Osteoblast (primary cell): ENCODE measurements at regions not wholly inside any gene's neighbourhood (a gene's known extent, or its start where the extent isn't known, plus 50 kb on each side); places are given as distances from the start of the nearest gene placed in this dataset.

Experiments
- DNase-seq: peaks from one replicate; pipeline ENCODE4 v3.0.0; 2011; ENCODE audit warnings: low spot score, mixed read lengths; ENCODE audit not compliant: insufficient read length; ENCODE audit errors: missing footprints
- H2AFZ ChIP-seq: 2 replicates; pipeline ENCODE4 v1.6.0; 2011; ENCODE audit warnings: mild to moderate bottlenecking, low read length
- H3K27ac ChIP-seq: 2 replicates; pipeline ENCODE4 v1.5.1; 2011; ENCODE audit warnings: mild to moderate bottlenecking, low read depth, low read length, moderate library complexity
- H3K27me3 ChIP-seq: 2 replicates; pipeline ENCODE4 v1.6.0; 2012; ENCODE audit warnings: mild to moderate bottlenecking, control low read depth, inconsistent platforms, low read length, moderate library complexity; ENCODE audit not compliant: insufficient read depth
- H3K36me3 ChIP-seq: 2 replicates; pipeline ENCODE4 v1.5.1; 2011; ENCODE audit warnings: mild to moderate bottlenecking, low read length, control low read depth, moderate library complexity; ENCODE audit not compliant: insufficient read depth
- H3K4me1 ChIP-seq: 2 replicates; pipeline ENCODE4 v1.5.1; 2011; ENCODE audit warnings: mild to moderate bottlenecking, low read length, control low read depth, moderate library complexity; ENCODE audit not compliant: insufficient read depth
- H3K4me2 ChIP-seq: 2 replicates; pipeline ENCODE4 v1.6.0; 2011; ENCODE audit warnings: mild to moderate bottlenecking, low read length; ENCODE audit not compliant: insufficient read depth
- H3K4me3 ChIP-seq: fragments of 200-600 bp; sonication (generic); 3 replicates; pipeline ENCODE4 v1.5.1; 2012; ENCODE audit warnings: mild to moderate bottlenecking, low read length, inconsistent platforms; ENCODE audit not compliant: insufficient read depth
- H3K79me2 ChIP-seq: 2 replicates; pipeline ENCODE4 v1.6.0; 2012; ENCODE audit warnings: mild to moderate bottlenecking, low read length, control low read depth, inconsistent platforms; ENCODE audit not compliant: insufficient read depth
- H3K9me3 ChIP-seq: 2 replicates; pipeline ENCODE4 v1.5.1; 2011; ENCODE audit warnings: low read depth, low read length, control low read depth
- H4K20me1 ChIP-seq: 2 replicates; pipeline ENCODE4 v1.6.0; 2012; ENCODE audit warnings: mild to moderate bottlenecking, low read length, control low read depth; ENCODE audit not compliant: insufficient read depth
- CTCF ChIP-seq: IDR thresholded peaks from 2 replicates; pipeline ENCODE4 v1.5.1; 2011; ENCODE audit warnings: mild to moderate bottlenecking, low read depth, low read length, moderate library complexity; ENCODE audit errors: extremely low read depth

- no peaks in the 10 kb centered on the region for H3K79me2 ChIP-seq
- DNase-seq: no peak
- no peaks in the 10 kb centered on the region for H3K27me3 ChIP-seq
- H3K4me2 ChIP-seq: no peak overlapping the region
- H2AFZ ChIP-seq: no peak overlapping the region
- no peaks in the 10 kb centered on the region for H3K4me1 ChIP-seq
- no peaks in the 10 kb centered on the region for H3K36me3 ChIP-seq
- no peak overlapping the region for H3K27ac ChIP-seq
- no peak for TF ChIP-seq CTCF
- no peak overlapping the region for H3K4me3 ChIP-seq
- no peaks in the 10 kb centered on the region for H3K9me3 ChIP-seq
- H4K20me1 ChIP-seq: no peaks in the 10 kb centered on the region
Measured at GRCh38 chr7:9874182-9874581, 1099.5 kb upstream of the PHF14 start.

GRCh38 chr7:9876053-9876452 is 1097.6 kb upstream of the PHF14 start:
- H3K4me3 ChIP-seq: no peak overlapping the region

GRCh38 chr7:9889554-9889953 is 1084.1 kb upstream of the PHF14 start:
- Histone ChIP-seq H3K27me3 (no peaks in the 10 kb centered on the region), H4K20me1 (no peaks in the 10 kb centered on the region), H2AFZ (no peak overlapping the region), H3K79me2 (no peaks in the 10 kb centered on the region), H3K9me3 (peaks cover 4% of the 10 kb centered on the region), H3K4me1 (no peaks in the 10 kb centered on the region), H3K4me3 (no peak overlapping the region), H3K27ac (no peak overlapping the region), H3K4me2 (no peak overlapping the region), H3K36me3 (no peaks in the 10 kb centered on the region)
- DNase-seq: no peak
- no peak for TF ChIP-seq CTCF

More at GRCh38 chr7:9876053-9876452, 1097.6 kb upstream of the PHF14 start:
- Histone ChIP-seq H3K79me2 (no peaks in the 10 kb centered on the region), H3K36me3 (no peaks in the 10 kb centered on the region), H2AFZ (no peak overlapping the region), H3K27me3 (no peaks in the 10 kb centered on the region), H3K9me3 (no peaks in the 10 kb centered on the region), H3K27ac (no peak overlapping the region), H3K4me2 (no peak overlapping the region), H3K4me1 (no peaks in the 10 kb centered on the region), H4K20me1 (no peaks in the 10 kb centered on the region)
- no peak for DNase-seq
- TF ChIP-seq CTCF: no peak

GRCh38 chr7:9890092-9890491 is 1083.6 kb upstream of the PHF14 start:
- no peak overlapping the region for H3K4me3 ChIP-seq
- TF ChIP-seq CTCF: no peak
- H3K4me1 ChIP-seq: no peaks in the 10 kb centered on the region
- H3K4me2 ChIP-seq: no peak overlapping the region
- no peak overlapping the region for H3K27ac ChIP-seq
- no peaks in the 10 kb centered on the region for H3K27me3 ChIP-seq
- H2AFZ ChIP-seq: no peak overlapping the region
- H3K9me3 ChIP-seq: peaks cover 4% of the 10 kb centered on the region
- no peaks in the 10 kb centered on the region for H3K79me2 ChIP-seq
- no peaks in the 10 kb centered on the region for H3K36me3 ChIP-seq
- DNase-seq: no peak
- H4K20me1 ChIP-seq: no peaks in the 10 kb centered on the region
